ENCODE measurements at regions not wholly inside any gene's neighbourhood (a gene's known extent, or its start where the extent isn't known, plus 50 kb on each side); places are given as distances from the start of the nearest gene placed in this dataset.

- Histone ChIP-seq H3K4me3 (no peak overlapping the region), H3K36me3 (ENCODE audit: low read depth) (no peaks in the 10 kb centered on the region), H3K4me1 (ENCODE audit: low read depth) (no peaks in the 10 kb centered on the region), H3K9me3 (no peaks in the 10 kb centered on the region)
- TF ChIP-seq CTCF (IDR thresholded peaks at IDR 0.05), result no peak
- no peak for ATAC-seq
- intact Hi-C loops (cut with DNase I, micrococcal nuclease), result no loop called here
- DNase-seq, result no peak
Measured at GRCh38 chr5:145341842-145342241, 493.3 kb downstream of the PRELID2 start.

GRCh38 chr5:145340099-145340498 lies 495.0 kb downstream of the PRELID2 start:
- Histone ChIP-seq H3K36me3 (ENCODE audit: low read depth) (no peaks in the 10 kb centered on the region), H3K9me3 (peaks cover 3% of the 10 kb centered on the region), H3K4me1 (ENCODE audit: low read depth) (no peaks in the 10 kb centered on the region), H3K4me3 (no peak overlapping the region)
- no peak for ATAC-seq
- intact Hi-C loops (cut with DNase I, micrococcal nuclease), result no loop called here
- DNase-seq, result no peak
- TF ChIP-seq CTCF (IDR thresholded peaks at IDR 0.05), result no peak

GRCh38 chr5:145324767-145325479 lies 510.2 kb downstream of the PRELID2 start:
- intact Hi-C loops (cut with DNase I, micrococcal nuclease), result no loop called here
- DNase-seq (no peak), ATAC-seq (no peak)
- Histone ChIP-seq H3K36me3 (ENCODE audit: low read depth) (no peaks in the 10 kb centered on the region), H3K4me3 (no peak overlapping the region), H3K4me1 (ENCODE audit: low read depth) (no peaks in the 10 kb centered on the region), H3K9me3 (peaks cover 20% of the 10 kb centered on the region)
- no peak for TF ChIP-seq CTCF (IDR thresholded peaks at IDR 0.05)

- TF ChIP-seq CTCF (IDR thresholded peaks at IDR 0.05), result no peak
- DNase-seq (no peak), ATAC-seq (no peak)
- Histone ChIP-seq H3K9me3 (peaks cover 13% of the 10 kb centered on the region), H3K4me1 (ENCODE audit: low read depth) (no peaks in the 10 kb centered on the region), H3K4me3 (no peak overlapping the region), H3K36me3 (ENCODE audit: low read depth) (no peaks in the 10 kb centered on the region)
- intact Hi-C loops (cut with DNase I, micrococcal nuclease), result no loop called here
Measured at GRCh38 chr5:145324101-145324500, 511.0 kb downstream of the PRELID2 start.

GRCh38 chr5:145316282-145316681 lies 518.9 kb downstream of the PRELID2 start:
- ATAC-seq (no peak), DNase-seq (no peak)
- H3K9me3 ChIP-seq, result no peaks in the 10 kb centered on the region
- no peaks in the 10 kb centered on the region for H3K4me1 ChIP-seq (ENCODE audit: low read depth)
- no peaks in the 10 kb centered on the region for H3K36me3 ChIP-seq (ENCODE audit: low read depth)
- H3K4me3 ChIP-seq, result no peak overlapping the region
- intact Hi-C loops (cut with DNase I, micrococcal nuclease), result no loop called here
- TF ChIP-seq CTCF (IDR thresholded peaks at IDR 0.05), result no peak
